Activated CD8-positive, alpha-beta memory T cell treated with anti-CD3 and anti-CD28 coated beads, Interleukin-2, amount 10 ng/mL, durations not matched to agents 7 days and 5 days (primary cell): ENCODE measurements at regions not wholly inside any gene's neighbourhood (a gene's known extent, or its start where the extent isn't known, plus 50 kb on each side); places are given as distances from the start of the nearest gene placed in this dataset.

ENCODE experiments used
- ATAC-seq: fragments of 150-1000 bp; cut with Tn5 transposase; one replicate; pipeline ENCODE4 v1.10.0; 2021; ENCODE audit warnings: moderate library complexity
- CTCF ChIA-PET: fragments of 350-600 bp; sonication (Branson Sonifier 250); formaldehyde crosslinking; loops from one replicate; lab custom pipeline; 2021; ENCODE audit warnings: antibody characterized with exemption; lab: Charles Lee
- DNase-seq: peaks from one replicate; pipeline ENCODE4 v3.0.0-alpha.2; 2020
- H3K27ac Mint-ChIP-seq: one replicate; pipeline ENCODE4 v1.8.0; 2021; ENCODE audit warnings: mild to moderate bottlenecking, mixed read lengths
- H3K27me3 Mint-ChIP-seq: one replicate; pipeline ENCODE4 v1.8.0; 2021; ENCODE audit warnings: mixed read lengths
- H3K36me3 Mint-ChIP-seq: one replicate; pipeline ENCODE4 v1.8.0; 2021; ENCODE audit warnings: mild to moderate bottlenecking, mixed read lengths
- H3K4me1 Mint-ChIP-seq: one replicate; pipeline ENCODE4 v1.8.0; 2021; ENCODE audit warnings: mixed read lengths
- H3K4me3 Mint-ChIP-seq: one replicate; pipeline ENCODE4 v1.8.0; 2021; ENCODE audit warnings: mild to moderate bottlenecking, moderate library complexity, mixed read lengths
- H3K9me3 Mint-ChIP-seq: one replicate; pipeline ENCODE4 v1.8.0; 2022; ENCODE audit warnings: low read depth, mixed read lengths

- Mint-ChIP-seq H3K36me3 (no peaks in the 10 kb centered on the region), H3K4me3 (no peak overlapping the region), H3K27me3 (peaks cover 20% of the 10 kb centered on the region), H3K27ac (no peak overlapping the region), H3K9me3 (no peaks in the 10 kb centered on the region), H3K4me1 (no peaks in the 10 kb centered on the region)
- CTCF ChIA-PET, result interaction anchor here (0.8 to 1.7 kb wide), 2 partner anchors 122 to 301 kb away, joined by 3 to 4 read pairs; no protein-coding TSS in a partner anchor
- no peak for ATAC-seq
- no peak for DNase-seq
Observed at GRCh38 chr10:78169214-78169613, 135.6 kb downstream of the RPS24 start.

GRCh38 chr10:78170026-78170475 is 136.4 kb downstream of the RPS24 start:
- CTCF ChIA-PET, result interaction anchor here (0.8 to 1.7 kb wide), 2 partner anchors 123 to 301 kb away, joined by 3 to 4 read pairs; no protein-coding TSS in a partner anchor
- H3K4me3 Mint-ChIP-seq, result no peak overlapping the region
- H3K9me3 Mint-ChIP-seq, result no peaks in the 10 kb centered on the region

GRCh38 chr10:78171633-78172400 is 138.2 kb downstream of the RPS24 start:
- CTCF ChIA-PET, result no interaction called here
- DNase-seq, result no peak
- no peaks in the 10 kb centered on the region for H3K4me1 Mint-ChIP-seq
- no peak for ATAC-seq
- no peaks in the 10 kb centered on the region for H3K36me3 Mint-ChIP-seq
- no peak overlapping the region for H3K4me3 Mint-ChIP-seq
- H3K27me3 Mint-ChIP-seq, result peaks cover 28% of the 10 kb centered on the region
- H3K9me3 Mint-ChIP-seq, result no peaks in the 10 kb centered on the region
- H3K27ac Mint-ChIP-seq, result no peak overlapping the region

More at GRCh38 chr10:78170026-78170475, 136.4 kb downstream of the RPS24 start:
- Mint-ChIP-seq H3K36me3 (no peaks in the 10 kb centered on the region), H3K4me1 (no peaks in the 10 kb centered on the region), H3K27ac (no peak overlapping the region), H3K27me3 (peaks cover 27% of the 10 kb centered on the region)
- ATAC-seq, result no peak
- DNase-seq, result no peak

GRCh38 chr10:78173360-78174015 is 139.8 kb downstream of the RPS24 start:
- ATAC-seq, result no peak
- Mint-ChIP-seq H3K36me3 (no peaks in the 10 kb centered on the region), H3K9me3 (no peaks in the 10 kb centered on the region), H3K27ac (no peak overlapping the region), H3K4me1 (no peaks in the 10 kb centered on the region), H3K4me3 (no peak overlapping the region), H3K27me3 (peaks cover 22% of the 10 kb centered on the region)
- CTCF ChIA-PET, result no interaction called here
- DNase-seq, result no peak

- Mint-ChIP-seq H3K9me3 (no peaks in the 10 kb centered on the region), H3K27me3 (peaks cover 12% of the 10 kb centered on the region), H3K4me1 (no peaks in the 10 kb centered on the region), H3K36me3 (no peaks in the 10 kb centered on the region), H3K27ac (no peak overlapping the region), H3K4me3 (no peak overlapping the region)
- ATAC-seq (no peak), DNase-seq (no peak)
- CTCF ChIA-PET, result no interaction called here
Observed at GRCh38 chr10:78175444-78176015, 141.9 kb downstream of the RPS24 start.

GRCh38 chr10:78176320-78177317 is 143.0 kb downstream of the RPS24 start:
- no peaks in the 10 kb centered on the region for H3K4me1 Mint-ChIP-seq
- no peaks in the 10 kb centered on the region for H3K9me3 Mint-ChIP-seq
- H3K4me3 Mint-ChIP-seq, result no peak overlapping the region
- DNase-seq (no peak), ATAC-seq (no peak)
- CTCF ChIA-PET, result no interaction called here
- H3K27me3 Mint-ChIP-seq, result peaks cover 12% of the 10 kb centered on the region
- no peak overlapping the region for H3K27ac Mint-ChIP-seq
- no peaks in the 10 kb centered on the region for H3K36me3 Mint-ChIP-seq

GRCh38 chr10:78177491-78178185 is 144.0 kb downstream of the RPS24 start:
- DNase-seq (no peak), ATAC-seq (no peak)
- H3K4me3 Mint-ChIP-seq, result no peak overlapping the region
- H3K27ac Mint-ChIP-seq, result no peak overlapping the region
- CTCF ChIA-PET, result no interaction called here
- no peaks in the 10 kb centered on the region for H3K36me3 Mint-ChIP-seq
- H3K27me3 Mint-ChIP-seq, result peaks cover 12% of the 10 kb centered on the region
- no peaks in the 10 kb centered on the region for H3K4me1 Mint-ChIP-seq
- no peaks in the 10 kb centered on the region for H3K9me3 Mint-ChIP-seq

- H3K4me3 Mint-ChIP-seq, result no peak overlapping the region
- no peak overlapping the region for H3K27ac Mint-ChIP-seq
- peaks cover 12% of the 10 kb centered on the region for H3K27me3 Mint-ChIP-seq
- no peaks in the 10 kb centered on the region for H3K4me1 Mint-ChIP-seq
- H3K36me3 Mint-ChIP-seq, result no peaks in the 10 kb centered on the region
- no peak for ATAC-seq
- H3K9me3 Mint-ChIP-seq, result no peaks in the 10 kb centered on the region
- CTCF ChIA-PET, result no interaction called here
- DNase-seq, result no peak
Observed at GRCh38 chr10:78178397-78178796, 144.7 kb downstream of the RPS24 start.

- CTCF ChIA-PET, result no interaction called here
- H3K36me3 Mint-ChIP-seq, result no peaks in the 10 kb centered on the region
- H3K27ac Mint-ChIP-seq, result no peak overlapping the region
- no peaks in the 10 kb centered on the region for H3K9me3 Mint-ChIP-seq
- H3K27me3 Mint-ChIP-seq, result peaks cover 11% of the 10 kb centered on the region
- ATAC-seq, result no peak
- no peaks in the 10 kb centered on the region for H3K4me1 Mint-ChIP-seq
- DNase-seq, result no peak
- H3K4me3 Mint-ChIP-seq, result no peak overlapping the region
Observed at GRCh38 chr10:78178940-78179339, 145.3 kb downstream of the RPS24 start.

GRCh38 chr10:78179886-78180705 is 146.4 kb downstream of the RPS24 start:
- CTCF ChIA-PET, result no interaction called here
- no peaks in the 10 kb centered on the region for H3K9me3 Mint-ChIP-seq
- peaks cover under 1% of the 10 kb centered on the region for H3K27me3 Mint-ChIP-seq

GRCh38 chr10:78181381-78182055 is 147.9 kb downstream of the RPS24 start:
- H3K27ac Mint-ChIP-seq, result no peak overlapping the region
- no peak for ATAC-seq
- no peaks in the 10 kb centered on the region for H3K9me3 Mint-ChIP-seq

More at GRCh38 chr10:78179886-78180705, 146.4 kb downstream of the RPS24 start:
- Mint-ChIP-seq H3K36me3 (no peaks in the 10 kb centered on the region), H3K4me3 (no peak overlapping the region), H3K4me1 (no peaks in the 10 kb centered on the region), H3K27ac (no peak overlapping the region)
- no peak for DNase-seq
- ATAC-seq, result no peak

More at GRCh38 chr10:78181381-78182055, 147.9 kb downstream of the RPS24 start:
- no peak for DNase-seq
- H3K36me3 Mint-ChIP-seq, result no peaks in the 10 kb centered on the region
- H3K4me1 Mint-ChIP-seq, result no peaks in the 10 kb centered on the region
- H3K27me3 Mint-ChIP-seq, result no peaks in the 10 kb centered on the region
- H3K4me3 Mint-ChIP-seq, result no peak overlapping the region
- CTCF ChIA-PET, result no interaction called here
